ENCODE measurements at regions not wholly inside any gene's neighbourhood (a gene's known extent, or its start where the extent isn't known, plus 50 kb on each side); places are given as distances from the start of the nearest gene placed in this dataset.

DNA sequence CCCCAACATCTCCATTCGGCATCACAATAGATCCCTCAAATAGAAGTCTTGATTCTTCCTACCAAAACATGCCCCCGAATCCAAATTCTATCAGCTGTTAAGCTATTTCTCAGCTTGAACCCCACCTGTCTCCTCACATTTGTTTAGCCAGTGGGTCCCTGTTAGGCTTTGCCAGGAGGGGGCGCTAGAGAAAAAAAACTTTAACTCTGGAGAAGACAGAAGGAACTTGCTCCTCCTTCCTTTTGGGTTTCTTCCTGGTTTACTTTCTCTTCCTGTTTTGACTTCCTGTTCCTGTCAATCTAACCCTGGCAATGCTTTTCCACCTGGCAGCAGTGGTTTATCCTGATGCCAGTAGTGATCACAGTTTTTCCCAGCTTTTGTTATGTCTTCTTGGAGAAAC lies 95.6 kb upstream of the KCNK1 start:
- TF ChIP-seq, protein P1, sequence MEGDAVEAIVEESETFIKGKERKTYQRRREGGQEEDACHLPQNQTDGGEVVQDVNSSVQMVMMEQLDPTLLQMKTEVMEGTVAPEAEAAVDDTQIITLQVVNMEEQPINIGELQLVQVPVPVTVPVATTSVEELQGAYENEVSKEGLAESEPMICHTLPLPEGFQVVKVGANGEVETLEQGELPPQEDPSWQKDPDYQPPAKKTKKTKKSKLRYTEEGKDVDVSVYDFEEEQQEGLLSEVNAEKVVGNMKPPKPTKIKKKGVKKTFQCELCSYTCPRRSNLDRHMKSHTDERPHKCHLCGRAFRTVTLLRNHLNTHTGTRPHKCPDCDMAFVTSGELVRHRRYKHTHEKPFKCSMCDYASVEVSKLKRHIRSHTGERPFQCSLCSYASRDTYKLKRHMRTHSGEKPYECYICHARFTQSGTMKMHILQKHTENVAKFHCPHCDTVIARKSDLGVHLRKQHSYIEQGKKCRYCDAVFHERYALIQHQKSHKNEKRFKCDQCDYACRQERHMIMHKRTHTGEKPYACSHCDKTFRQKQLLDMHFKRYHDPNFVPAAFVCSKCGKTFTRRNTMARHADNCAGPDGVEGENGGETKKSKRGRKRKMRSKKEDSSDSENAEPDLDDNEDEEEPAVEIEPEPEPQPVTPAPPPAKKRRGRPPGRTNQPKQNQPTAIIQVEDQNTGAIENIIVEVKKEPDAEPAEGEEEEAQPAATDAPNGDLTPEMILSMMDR (IDR thresholded peaks at IDR 0.05; ENCODE audit: low read depth, low read length) = peak; percentile 90
- no peak for TF ChIP-seq EZH2phosphoT487 (IDR thresholded peaks at IDR 0.05; ENCODE audit: low read depth)

Measured in OCI-LY3 (cell line).